ENCODE measurements at regions not wholly inside any gene's neighbourhood (a gene's known extent, or its start where the extent isn't known, plus 50 kb on each side); places are given as distances from the start of the nearest gene placed in this dataset.

GRCh38 chr3:90039994-90040393 lies 932.6 kb downstream of the EPHA3 start:
- intact Hi-C loops (cut with micrococcal nuclease) = no loop called here
- DNase-seq = no peak
- Histone ChIP-seq H3K27ac (replicated peaks) (no peak overlapping the region), H3K36me3 (no peaks in the 10 kb centered on the region), H3K4me3 (no peak overlapping the region), H3K4me1 (no peaks in the 10 kb centered on the region), H3K27me3 (ENCODE audit: low read depth) (no peaks in the 10 kb centered on the region), H3K9me3 (replicated peaks) (no peaks in the 10 kb centered on the region)
- TF ChIP-seq CTCF (IDR thresholded peaks at IDR 0.05; ENCODE audit: borderline replicate concordance) = no peak

GRCh38 chr3:90040554-90040953 lies 933.1 kb downstream of the EPHA3 start:
- no peaks in the 10 kb centered on the region for H3K27me3 ChIP-seq (ENCODE audit: low read depth)
- TF ChIP-seq CTCF (IDR thresholded peaks at IDR 0.05; ENCODE audit: borderline replicate concordance) = no peak
- H3K4me1 ChIP-seq = no peaks in the 10 kb centered on the region
- no peak overlapping the region for H3K27ac ChIP-seq (replicated peaks)
- no peaks in the 10 kb centered on the region for H3K9me3 ChIP-seq (replicated peaks)
- no peak for DNase-seq
- intact Hi-C loops (cut with micrococcal nuclease) = no loop called here
- H3K36me3 ChIP-seq = no peaks in the 10 kb centered on the region
- no peak overlapping the region for H3K4me3 ChIP-seq

GRCh38 chr3:90041995-90042394 lies 934.6 kb downstream of the EPHA3 start:
- no peaks in the 10 kb centered on the region for H3K4me1 ChIP-seq
- no peaks in the 10 kb centered on the region for H3K36me3 ChIP-seq
- H3K27ac ChIP-seq (replicated peaks) = no peak overlapping the region
- no peak overlapping the region for H3K4me3 ChIP-seq
- H3K27me3 ChIP-seq (ENCODE audit: low read depth) = no peaks in the 10 kb centered on the region
- H3K9me3 ChIP-seq (replicated peaks) = no peaks in the 10 kb centered on the region
- no peak for TF ChIP-seq CTCF (IDR thresholded peaks at IDR 0.05; ENCODE audit: borderline replicate concordance)
- intact Hi-C loops (cut with micrococcal nuclease) = no loop called here
- DNase-seq = no peak

- H3K36me3 ChIP-seq = no peaks in the 10 kb centered on the region
- intact Hi-C loops (cut with micrococcal nuclease) = no loop called here
- no peaks in the 10 kb centered on the region for H3K27me3 ChIP-seq (ENCODE audit: low read depth)
- H3K4me1 ChIP-seq = no peaks in the 10 kb centered on the region
- H3K27ac ChIP-seq (replicated peaks) = no peak overlapping the region
- no peak overlapping the region for H3K4me3 ChIP-seq
- H3K9me3 ChIP-seq (replicated peaks) = no peaks in the 10 kb centered on the region
- DNase-seq = no peak
- no peak for TF ChIP-seq CTCF (IDR thresholded peaks at IDR 0.05; ENCODE audit: borderline replicate concordance)
Measured at GRCh38 chr3:90043287-90043686, 935.9 kb downstream of the EPHA3 start.

- no peaks in the 10 kb centered on the region for H3K36me3 ChIP-seq
- H3K27ac ChIP-seq (replicated peaks) = no peak overlapping the region
- H3K27me3 ChIP-seq (ENCODE audit: low read depth) = no peaks in the 10 kb centered on the region
- no peak overlapping the region for H3K4me3 ChIP-seq
- no peaks in the 10 kb centered on the region for H3K9me3 ChIP-seq (replicated peaks)
- intact Hi-C loops (cut with micrococcal nuclease) = no loop called here
- no peak for TF ChIP-seq CTCF (IDR thresholded peaks at IDR 0.05; ENCODE audit: borderline replicate concordance)
- no peak for DNase-seq
- no peaks in the 10 kb centered on the region for H3K4me1 ChIP-seq
Measured at GRCh38 chr3:90044084-90044816, 936.8 kb downstream of the EPHA3 start.

Data from left ventricle myocardium inferior (tissue), 1 donor.